Activated CD4-positive, alpha-beta memory T cell treated with anti-CD3 and anti-CD28 coated beads, Interleukin-2, amount 10 ng/mL, durations not matched to agents 7 days and 5 days (primary cell): ENCODE measurements at regions not wholly inside any gene's neighbourhood (a gene's known extent, or its start where the extent isn't known, plus 50 kb on each side); places are given as distances from the start of the nearest gene placed in this dataset.

Source experiments
- CTCF ChIA-PET: fragments of 350-600 bp; sonication (Branson Sonifier 250); formaldehyde crosslinking; loops from one replicate; lab custom pipeline; 2021; ENCODE audit warnings: antibody characterized with exemption, inconsistent platforms; lab: Charles Lee
- POLR2A ChIA-PET: fragments of 350-600 bp; sonication (Branson Sonifier 250); formaldehyde crosslinking; loops from one replicate; lab custom pipeline; 2021; ENCODE audit warnings: antibody characterized with exemption; lab: Charles Lee
- DNase-seq: peaks from one replicate; pipeline ENCODE4 v3.0.0-alpha.2; 2020
- H3K27ac Mint-ChIP-seq: one replicate; pipeline ENCODE4 v1.8.0; 2021; ENCODE audit warnings: mild to moderate bottlenecking, mixed read lengths
- H3K27me3 Mint-ChIP-seq: one replicate; pipeline ENCODE4 v1.8.0; 2021; ENCODE audit warnings: mixed read lengths
- H3K36me3 Mint-ChIP-seq: one replicate; pipeline ENCODE4 v1.8.0; 2021; ENCODE audit warnings: low read depth, mixed read lengths
- H3K4me1 Mint-ChIP-seq: one replicate; pipeline ENCODE4 v1.8.0; 2021; ENCODE audit warnings: mixed read lengths
- H3K4me3 Mint-ChIP-seq: one replicate; pipeline ENCODE4 v1.8.0; 2021; ENCODE audit warnings: mild to moderate bottlenecking, mixed read lengths
- H3K9me3 Mint-ChIP-seq: one replicate; pipeline ENCODE4 v1.8.0; 2021; ENCODE audit warnings: mixed read lengths

- no peak overlapping the region for H3K27ac Mint-ChIP-seq
- POLR2A ChIA-PET, result no interaction called here
- DNase-seq, result no peak
- no peaks in the 10 kb centered on the region for H3K4me1 Mint-ChIP-seq
- H3K9me3 Mint-ChIP-seq, result no peaks in the 10 kb centered on the region
- H3K27me3 Mint-ChIP-seq, result no peaks in the 10 kb centered on the region
- no peak overlapping the region for H3K4me3 Mint-ChIP-seq
- CTCF ChIA-PET, result no interaction called here
- no peaks in the 10 kb centered on the region for H3K36me3 Mint-ChIP-seq
Measured at GRCh38 chr11:105553025-105553424, 56.8 kb upstream of the GRIA4 start.

- no peak overlapping the region for H3K4me3 Mint-ChIP-seq
- no peak for DNase-seq
- CTCF ChIA-PET, result no interaction called here
- no peaks in the 10 kb centered on the region for H3K4me1 Mint-ChIP-seq
- POLR2A ChIA-PET, result no interaction called here
- no peaks in the 10 kb centered on the region for H3K9me3 Mint-ChIP-seq
- H3K36me3 Mint-ChIP-seq, result no peaks in the 10 kb centered on the region
- H3K27ac Mint-ChIP-seq, result no peak overlapping the region
- H3K27me3 Mint-ChIP-seq, result no peaks in the 10 kb centered on the region
Measured at GRCh38 chr11:105548359-105548758, 61.5 kb upstream of the GRIA4 start.

- H3K4me1 Mint-ChIP-seq, result no peaks in the 10 kb centered on the region
- CTCF ChIA-PET, result no interaction called here
Measured at GRCh38 chr11:105538588-105538987, 71.3 kb upstream of the GRIA4 start.

GRCh38 chr11:105537531-105537930 lies 72.3 kb upstream of the GRIA4 start:
- Mint-ChIP-seq H3K36me3 (no peaks in the 10 kb centered on the region), H3K9me3 (no peaks in the 10 kb centered on the region), H3K27me3 (no peaks in the 10 kb centered on the region), H3K4me3 (no peak overlapping the region), H3K4me1 (no peaks in the 10 kb centered on the region), H3K27ac (no peak overlapping the region)
- DNase-seq, result no peak
- ChIA-PET POLR2A (no interaction called here), CTCF (no interaction called here)

More at GRCh38 chr11:105538588-105538987, 71.3 kb upstream of the GRIA4 start:
- Mint-ChIP-seq H3K36me3 (no peaks in the 10 kb centered on the region), H3K9me3 (no peaks in the 10 kb centered on the region), H3K4me3 (no peak overlapping the region), H3K27ac (no peak overlapping the region), H3K27me3 (no peaks in the 10 kb centered on the region)
- POLR2A ChIA-PET, result no interaction called here
- no peak for DNase-seq

- no peak for DNase-seq
- ChIA-PET CTCF (no interaction called here), POLR2A (no interaction called here)
- no peaks in the 10 kb centered on the region for H3K36me3 Mint-ChIP-seq
- H3K27ac Mint-ChIP-seq, result no peak overlapping the region
- H3K4me3 Mint-ChIP-seq, result no peak overlapping the region
- no peaks in the 10 kb centered on the region for H3K27me3 Mint-ChIP-seq
- no peaks in the 10 kb centered on the region for H3K4me1 Mint-ChIP-seq
- H3K9me3 Mint-ChIP-seq, result no peaks in the 10 kb centered on the region
Measured at GRCh38 chr11:105524286-105524685, 85.6 kb upstream of the GRIA4 start.

- H3K9me3 Mint-ChIP-seq, result no peaks in the 10 kb centered on the region
- H3K4me1 Mint-ChIP-seq, result no peaks in the 10 kb centered on the region
- CTCF ChIA-PET, result no interaction called here
- POLR2A ChIA-PET, result no interaction called here
- H3K27ac Mint-ChIP-seq, result no peak overlapping the region
- DNase-seq, result no peak
- H3K4me3 Mint-ChIP-seq, result no peak overlapping the region
- no peaks in the 10 kb centered on the region for H3K27me3 Mint-ChIP-seq
- no peaks in the 10 kb centered on the region for H3K36me3 Mint-ChIP-seq
Measured at GRCh38 chr11:105520706-105521345, 89.0 kb upstream of the GRIA4 start.

GRCh38 chr11:105507496-105508254 lies 102.2 kb upstream of the GRIA4 start:
- H3K27me3 Mint-ChIP-seq, result no peaks in the 10 kb centered on the region
- H3K9me3 Mint-ChIP-seq, result no peaks in the 10 kb centered on the region
- ChIA-PET CTCF (no interaction called here), POLR2A (no interaction called here)
- no peak for DNase-seq
- no peaks in the 10 kb centered on the region for H3K36me3 Mint-ChIP-seq
- H3K4me3 Mint-ChIP-seq, result no peak overlapping the region
- H3K4me1 Mint-ChIP-seq, result no peaks in the 10 kb centered on the region
- no peak overlapping the region for H3K27ac Mint-ChIP-seq

GRCh38 chr11:105492010-105492409 lies 117.9 kb upstream of the GRIA4 start:
- Mint-ChIP-seq H3K9me3 (no peaks in the 10 kb centered on the region), H3K4me1 (no peaks in the 10 kb centered on the region), H3K27ac (no peak overlapping the region), H3K27me3 (no peaks in the 10 kb centered on the region), H3K4me3 (no peak overlapping the region), H3K36me3 (no peaks in the 10 kb centered on the region)
- DNase-seq, result no peak
- POLR2A ChIA-PET, result no interaction called here
- CTCF ChIA-PET, result no interaction called here

- Mint-ChIP-seq H3K27me3 (no peaks in the 10 kb centered on the region), H3K9me3 (no peaks in the 10 kb centered on the region), H3K27ac (no peak overlapping the region), H3K36me3 (no peaks in the 10 kb centered on the region), H3K4me3 (no peak overlapping the region), H3K4me1 (no peaks in the 10 kb centered on the region)
- ChIA-PET POLR2A (no interaction called here), CTCF (no interaction called here)
- DNase-seq, result no peak
Measured at GRCh38 chr11:105491394-105491793, 118.5 kb upstream of the GRIA4 start.

- Mint-ChIP-seq H3K27me3 (no peaks in the 10 kb centered on the region), H3K27ac (no peak overlapping the region), H3K36me3 (no peaks in the 10 kb centered on the region), H3K9me3 (no peaks in the 10 kb centered on the region), H3K4me1 (no peaks in the 10 kb centered on the region), H3K4me3 (no peak overlapping the region)
- CTCF ChIA-PET, result no interaction called here
- DNase-seq, result no peak
- POLR2A ChIA-PET, result no interaction called here
Measured at GRCh38 chr11:105490333-105490732, 119.5 kb upstream of the GRIA4 start.

- H3K4me3 Mint-ChIP-seq, result no peak overlapping the region
Measured at GRCh38 chr11:105489446-105489845, 120.4 kb upstream of the GRIA4 start.

GRCh38 chr11:105486929-105487328 lies 122.9 kb upstream of the GRIA4 start:
- Mint-ChIP-seq H3K4me3 (no peak overlapping the region), H3K27ac (no peak overlapping the region), H3K36me3 (no peaks in the 10 kb centered on the region), H3K27me3 (no peaks in the 10 kb centered on the region), H3K9me3 (no peaks in the 10 kb centered on the region), H3K4me1 (no peaks in the 10 kb centered on the region)
- CTCF ChIA-PET, result no interaction called here
- POLR2A ChIA-PET, result no interaction called here
- DNase-seq, result no peak

More at GRCh38 chr11:105489446-105489845, 120.4 kb upstream of the GRIA4 start:
- Mint-ChIP-seq H3K36me3 (no peaks in the 10 kb centered on the region), H3K27ac (no peak overlapping the region), H3K4me1 (no peaks in the 10 kb centered on the region), H3K9me3 (no peaks in the 10 kb centered on the region), H3K27me3 (no peaks in the 10 kb centered on the region)
- ChIA-PET POLR2A (no interaction called here), CTCF (interaction anchor here (1.2 kb wide), 1 partner anchor 18 kb away, joined by 3 read pairs; no protein-coding TSS in a partner anchor)
- DNase-seq, result no peak

GRCh38 chr11:105469931-105470330 lies 139.9 kb upstream of the GRIA4 start:
- Mint-ChIP-seq H3K4me3 (no peak overlapping the region), H3K27me3 (no peaks in the 10 kb centered on the region), H3K27ac (no peak overlapping the region), H3K36me3 (no peaks in the 10 kb centered on the region), H3K4me1 (no peaks in the 10 kb centered on the region), H3K9me3 (no peaks in the 10 kb centered on the region)
- ChIA-PET CTCF (no interaction called here), POLR2A (no interaction called here)
- DNase-seq, result no peak

GRCh38 chr11:105468154-105468553 lies 141.7 kb upstream of the GRIA4 start:
- CTCF ChIA-PET, result no interaction called here
- DNase-seq, result no peak
- no peaks in the 10 kb centered on the region for H3K27me3 Mint-ChIP-seq
- H3K4me1 Mint-ChIP-seq, result no peaks in the 10 kb centered on the region
- H3K4me3 Mint-ChIP-seq, result no peak overlapping the region
- no peak overlapping the region for H3K27ac Mint-ChIP-seq
- no peaks in the 10 kb centered on the region for H3K9me3 Mint-ChIP-seq
- no peaks in the 10 kb centered on the region for H3K36me3 Mint-ChIP-seq
- POLR2A ChIA-PET, result no interaction called here
